H1 (cell line): ENCODE measurements at regions not wholly inside any gene's neighbourhood (a gene's known extent, or its start where the extent isn't known, plus 50 kb on each side); places are given as distances from the start of the nearest gene placed in this dataset.
A peak's percentile ranks its signal among the peaks of the same experiment; 100 is the strongest.

ENCODE experiments used
- CTCF ChIA-PET: fragments of 300-600 bp; sonication (Branson Sonifier 250); formaldehyde crosslinking; loops from one replicate; lab custom pipeline; 2021; ENCODE audit not compliant: partially characterized antibody; lab: Charles Lee
- POLR2A ChIA-PET: fragments of 300-600 bp; sonication (Branson Sonifier 250); formaldehyde crosslinking; loops from one replicate; lab custom pipeline; 2021; ENCODE audit warnings: inconsistent platforms; ENCODE audit not compliant: partially characterized antibody; lab: Charles Lee
- DNase-seq, 2 experiments: peaks; one replicate each; pipeline versions ENCODE4 v3.0.0 to v3.0.0-alpha.2; 2010 to 2022; ENCODE audit warnings: low spot score in 2 of 2, low read depth in 1 of 2, mixed read lengths in 1 of 2
- FAIRE-seq: peaks from 2 replicates; lab custom pipeline; 2011; peaks lifted over from hg19 to GRCh38; lab: Jason Lieb, UNC
- H2AFZ ChIP-seq: 2 replicates; pipeline ENCODE4 v1.8.1; 2012; ENCODE audit warnings: low read length, inconsistent platforms
- H2AK5ac ChIP-seq: 2 replicates; pipeline ENCODE4 v1.6.1; 2013; ENCODE audit warnings: low read depth, low read length
- H2BK120ac ChIP-seq: replicated peaks from 2 replicates; pipeline ENCODE3; 2013; ENCODE audit warnings: low read depth, low read length, inconsistent platforms
- H2BK12ac ChIP-seq: 2 replicates; pipeline ENCODE4 v1.6.1; 2013; ENCODE audit warnings: low read depth, low read length
- H2BK15ac ChIP-seq: 2 replicates; pipeline ENCODE4 v1.6.1; 2013; ENCODE audit warnings: low read length
- H2BK20ac ChIP-seq: 2 replicates; pipeline ENCODE4 v1.6.1; 2013; ENCODE audit warnings: low read length
- H2BK5ac ChIP-seq: 2 replicates; pipeline ENCODE4 v1.6.1; 2013; ENCODE audit warnings: low read depth, low read length
- H3K14ac ChIP-seq: 2 replicates; pipeline ENCODE4 v1.6.1; 2013; ENCODE audit warnings: inconsistent platforms; ENCODE audit not compliant: insufficient read length
- H3K18ac ChIP-seq: 2 replicates; pipeline ENCODE4 v1.6.1; 2013; ENCODE audit warnings: low read length; ENCODE audit errors: extremely low read depth
- H3K23ac ChIP-seq: 2 replicates; pipeline ENCODE4 v1.6.1; 2013; ENCODE audit warnings: inconsistent platforms; ENCODE audit not compliant: insufficient read length
- H3K23me2 ChIP-seq: 2 replicates; pipeline ENCODE4 v1.6.1; 2013; ENCODE audit warnings: low read depth, low read length
- H3K27ac ChIP-seq: 2 replicates; pipeline ENCODE4 v1.6.1; 2011; ENCODE audit warnings: low read depth, low read length, inconsistent platforms
- H3K27me3 ChIP-seq, 4 experiments: replicated peaks in 1 of 4; 1 replicate in 1 of 4; 2 replicates in 3 of 4; pipeline versions ENCODE4 v1.6.1 to v1.8.1; 2011 to 2013; ENCODE audit warnings: low read length in 3 of 4, mild to moderate bottlenecking in 3 of 4, inconsistent platforms in 2 of 4, mixed read lengths in 2 of 4, moderate library complexity in 1 of 4; ENCODE audit not compliant: control insufficient read depth in 3 of 4, insufficient read depth in 3 of 4; ENCODE audit errors: extremely low read depth in 1 of 4
- H3K36me3 ChIP-seq, 4 experiments: 2 replicates each; pipeline versions ENCODE4 v1.6.1 to v1.8.1; 2011 to 2013; ENCODE audit warnings: mild to moderate bottlenecking in 4 of 4, low read length in 3 of 4, moderate library complexity in 2 of 4, control low read depth in 1 of 4, inconsistent platforms in 1 of 4; ENCODE audit not compliant: insufficient read depth in 4 of 4, control insufficient read depth in 2 of 4
- H3K4ac ChIP-seq: replicated peaks from 2 replicates; pipeline ENCODE3; 2013; ENCODE audit warnings: low read length, low read depth, mixed read lengths, inconsistent platforms; ENCODE audit not compliant: insufficient read length
- H3K4me1 ChIP-seq, 4 experiments: replicated peaks in 1 of 4; 1 replicate in 1 of 4; 2 replicates in 3 of 4; pipeline versions ENCODE4 v1.6.1 to v1.8.1; 2011 to 2013; ENCODE audit warnings: low read length in 3 of 4, inconsistent platforms in 2 of 4, mixed read lengths in 1 of 4; ENCODE audit not compliant: insufficient read depth in 4 of 4, control insufficient read depth in 3 of 4
- H3K4me2 ChIP-seq, 2 experiments: 2 replicates each; pipeline versions ENCODE4 v1.6.1 to v1.8.1; 2011 to 2013; ENCODE audit warnings: low read depth in 2 of 2, low read length in 2 of 2, control low read depth in 1 of 2, inconsistent platforms in 1 of 2, mild to moderate bottlenecking in 1 of 2; ENCODE audit not compliant: insufficient read depth in 1 of 2
- H3K4me3 ChIP-seq, 4 experiments: fragments of 200-600, 300-600 bp in 1 of 4; sonication (generic), shearing (Covaris generic), sonication (Bioruptor Twin) in 1 of 4; 2 replicates each; pipeline versions ENCODE4 v1.5.1 to v1.8.1; 2011 to 2016; ENCODE audit warnings: low read length in 4 of 4, low read depth in 3 of 4, control low read depth in 2 of 4, inconsistent platforms in 2 of 4, mild to moderate bottlenecking in 2 of 4, mixed read lengths in 1 of 4, moderate library complexity in 1 of 4; ENCODE audit not compliant: insufficient read depth in 2 of 4; ENCODE audit errors: extremely low read depth in 1 of 4
- H3K56ac ChIP-seq: replicated peaks from 2 replicates; pipeline ENCODE3; 2013; ENCODE audit warnings: low read depth, mild to moderate bottlenecking, mixed read lengths, low read length, inconsistent platforms; ENCODE audit not compliant: insufficient read length
- H3K79me1 ChIP-seq: 2 replicates; pipeline ENCODE4 v1.6.1; 2013; ENCODE audit warnings: low read depth, low read length, control low read depth
- H3K79me2 ChIP-seq, 2 experiments: 2 replicates each; pipeline versions ENCODE4 v1.6.1 to v1.8.1; 2012 to 2013; ENCODE audit warnings: low read length in 2 of 2, mild to moderate bottlenecking in 2 of 2, inconsistent platforms in 1 of 2; ENCODE audit not compliant: insufficient read depth in 2 of 2, control insufficient read depth in 1 of 2
- H3K9ac ChIP-seq, 4 experiments: replicated peaks in 1 of 4; 1 replicate in 1 of 4; 2 replicates in 3 of 4; pipeline versions ENCODE4 v1.6.1 to v1.8.1; 2011 to 2013; ENCODE audit warnings: low read depth in 3 of 4, low read length in 3 of 4, control low read depth in 2 of 4, mild to moderate bottlenecking in 2 of 4, moderate library complexity in 2 of 4, inconsistent platforms in 1 of 4; ENCODE audit errors: extremely low read depth in 1 of 4
- H3K9me3 ChIP-seq, 2 experiments: 2 replicates each; pipeline versions ENCODE4 v1.6.1 to v1.8.1; 2012 to 2013; ENCODE audit warnings: mild to moderate bottlenecking in 2 of 2, moderate library complexity in 2 of 2, control low read depth in 1 of 2, inconsistent platforms in 1 of 2, low read depth in 1 of 2, low read length in 1 of 2, mixed read lengths in 1 of 2; ENCODE audit not compliant: insufficient read depth in 2 of 2
- H4K20me1 ChIP-seq, 2 experiments: replicated peaks in 1 of 2; 2 replicates each; pipeline versions ENCODE3 to v1.8.1; 2011 to 2013; ENCODE audit warnings: inconsistent platforms in 2 of 2, low read length in 2 of 2, mild to moderate bottlenecking in 1 of 2; ENCODE audit not compliant: insufficient read depth in 2 of 2, control insufficient read depth in 1 of 2
- H4K5ac ChIP-seq: 2 replicates; pipeline ENCODE4 v1.6.1; 2013; ENCODE audit warnings: low read length, low read depth, mixed read lengths, inconsistent platforms; ENCODE audit not compliant: insufficient read length
- H4K8ac ChIP-seq: 2 replicates; pipeline ENCODE4 v1.8.0; 2013; ENCODE audit warnings: mild to moderate bottlenecking, moderate library complexity, low read length, inconsistent platforms; ENCODE audit not compliant: insufficient read depth; ENCODE audit errors: extremely low read depth
- H4K91ac ChIP-seq: replicated peaks from 2 replicates; pipeline ENCODE3; 2013; ENCODE audit warnings: low read length, mixed read lengths, inconsistent platforms; ENCODE audit not compliant: insufficient read length
- CTBP2 ChIP-seq: IDR thresholded peaks from 2 replicates; pipeline ENCODE4 v1.7.0; 2011; ENCODE audit warnings: borderline replicate concordance, mild to moderate bottlenecking, moderate library complexity, mixed read lengths, low read length; ENCODE audit not compliant: insufficient read depth, insufficient read length
- EGR1 ChIP-seq: IDR thresholded peaks from 2 replicates; pipeline ENCODE4 v1.6.1; 2011; ENCODE audit warnings: low read depth, low read length, borderline replicate concordance
- NRF1 ChIP-seq: IDR thresholded peaks from 2 replicates; pipeline ENCODE4 v1.6.1; 2011; ENCODE audit warnings: mild to moderate bottlenecking, low read depth, low read length, improper control_type of control experiment
- WGBS, 2 experiments: shearing (Covaris generic) in 1 of 2; methylation state at CpG; one replicate each; pipeline versions ENCODE4 v1.1.6 to v1.1.7; 2013 to 2015; ENCODE audit warnings: low lambda C conversion rate in 2 of 2, mixed read lengths in 2 of 2, inconsistent platforms in 1 of 2, low coverage in 1 of 2, missing lambda C conversion rate in 1 of 2; ENCODE audit not compliant: insufficient replicate concordance in 2 of 2, insufficient coverage in 1 of 2, insufficient read length in 1 of 2; ENCODE audit errors: extremely low coverage in 1 of 2, missing lambda C conversion rate in 1 of 2; 5-methylcytosine and 5-hydroxymethylcytosine counted together
- TF ChIP-seq, protein P1 (sequence below): IDR thresholded peaks from 2 replicates; pipeline ENCODE4 v1.6.1; 2012; ENCODE audit warnings: inconsistent platforms

DNA sequence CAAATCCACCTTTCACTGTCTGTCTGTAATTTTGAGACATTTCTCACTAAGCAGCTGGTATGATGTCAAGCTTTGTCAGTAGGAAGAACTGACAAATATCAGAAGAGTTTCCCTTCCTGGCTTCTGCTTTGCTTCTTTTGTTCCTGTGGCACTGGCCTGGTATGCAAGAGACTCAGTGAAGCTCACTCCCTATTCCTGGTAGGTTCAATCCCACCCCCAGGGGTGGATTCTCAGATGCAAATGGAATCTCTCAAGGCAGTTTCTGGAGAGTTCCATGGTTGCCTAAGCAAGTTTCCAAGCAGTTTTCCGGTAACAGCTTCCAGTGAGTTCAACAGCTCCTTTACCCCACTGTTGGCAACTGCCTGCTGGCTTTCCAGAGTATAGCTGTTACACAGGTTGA is 683.4 kb downstream of the PTPRC start:
- Histone ChIP-seq H2BK12ac (no peak overlapping the region), H3K4me1 (peaks cover 0 to 5% (median 1%) of the 10 kb centered on the region in 4 experiments; a peak in 3 of 7 replicates), H4K20me1 (no peaks in the 10 kb centered on the region), H3K56ac (no peak overlapping the region), H3K9ac (no peak overlapping the region), H3K79me1 (no peaks in the 10 kb centered on the region), H3K4me3 (no peak overlapping the region), H2AFZ (0 out of 2 replicates have a peak overlapping the region, but pooled peaks have one; percentile 24), H3K4ac (no peak overlapping the region), H3K23me2 (no peaks in the 10 kb centered on the region)
- POLR2A ChIA-PET = interaction anchor here (0.6 kb wide), 2 partner anchors 60 to 69 kb away, joined by 3 read pairs; no protein-coding TSS in a partner anchor
- FAIRE-seq = no peak
- peak in 1 of 2 experiments; percentile 38 for DNase-seq
- TF ChIP-seq, protein P1, sequence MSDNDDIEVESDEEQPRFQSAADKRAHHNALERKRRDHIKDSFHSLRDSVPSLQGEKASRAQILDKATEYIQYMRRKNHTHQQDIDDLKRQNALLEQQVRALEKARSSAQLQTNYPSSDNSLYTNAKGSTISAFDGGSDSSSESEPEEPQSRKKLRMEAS = no peak
- no peak for TF ChIP-seq NRF1
- no peak for TF ChIP-seq CTBP2
- TF ChIP-seq EGR1 = no peak
- TF ChIP-seq, all 59 proteins: peak for 0
- H2BK120ac ChIP-seq = no peak overlapping the region
- no peak overlapping the region for H2AK5ac ChIP-seq
- H3K36me3 ChIP-seq = no peaks in the 10 kb centered on the region
- H3K23ac ChIP-seq = no peak overlapping the region
- H2BK15ac ChIP-seq = no peak overlapping the region
- no peak overlapping the region; the same call in 1 of the 2 replicates for H2BK5ac ChIP-seq
- H3K79me2 ChIP-seq = no peaks in the 10 kb centered on the region
- H3K27me3 ChIP-seq = no peaks in the 10 kb centered on the region
- H3K14ac ChIP-seq = no peak overlapping the region
- H3K4me2 ChIP-seq = no peak overlapping the region
- no peak overlapping the region for H4K91ac ChIP-seq
- CTCF ChIA-PET = interaction anchor here (0.7 to 1.5 kb wide), 3 partner anchors 12 to 209 kb away, joined by 3 read pairs; no protein-coding TSS in a partner anchor
- no peak overlapping the region for H3K27ac ChIP-seq
- peaks cover 0 to 3% of the 10 kb centered on the region in 2 experiments; a peak in 1 of 4 replicates for H3K9me3 ChIP-seq
- no peak overlapping the region for H4K8ac ChIP-seq
- no peak overlapping the region for H4K5ac ChIP-seq
- 100% methylated on average over 1 of the region's 1 CpG; no CpG with 5 or more reads in 1 of the 2 experiments for WGBS, 2 experiments
- no peak overlapping the region for H2BK20ac ChIP-seq
- 0 out of 2 replicates have a peak overlapping the region, but pooled peaks have one; percentile 60 for H3K18ac ChIP-seq
